Mesenchymal stem cell (in vitro differentiated cells and primary cell): ENCODE measurements at regions not wholly inside any gene's neighbourhood (a gene's known extent, or its start where the extent isn't known, plus 50 kb on each side); places are given as distances from the start of the nearest gene placed in this dataset.

Source experiments
- DNase-seq: peaks from one replicate; pipeline ENCODE4 v3.0.0-alpha.2; 2013
- H2AFZ ChIP-seq: one replicate; pipeline ENCODE4 v1.6.1; 2013; ENCODE audit warnings: low read depth, mild to moderate bottlenecking, control low read depth, inconsistent platforms, low read length, moderate library complexity
- H2AK5ac ChIP-seq: 2 replicates; pipeline ENCODE4 v1.6.1; 2013; ENCODE audit warnings: low read length, moderate library complexity, mild to moderate bottlenecking, inconsistent platforms; ENCODE audit not compliant: severe bottlenecking
- H2BK120ac ChIP-seq: one replicate; pipeline ENCODE4 v1.6.1; 2013; ENCODE audit warnings: low read depth, mild to moderate bottlenecking, inconsistent platforms, low read length, moderate library complexity
- H2BK12ac ChIP-seq, 2 experiments: one replicate each; pipeline ENCODE4 v1.6.1; 2013; ENCODE audit warnings: inconsistent platforms in 2 of 2, low read length in 2 of 2, mild to moderate bottlenecking in 2 of 2, moderate library complexity in 2 of 2, control low read depth in 1 of 2
- H2BK15ac ChIP-seq: one replicate; pipeline ENCODE4 v1.6.1; 2013; ENCODE audit warnings: mild to moderate bottlenecking, low read depth, inconsistent platforms; ENCODE audit not compliant: poor library complexity, severe bottlenecking
- H2BK5ac ChIP-seq: 2 replicates; pipeline ENCODE4 v1.6.1; 2013; ENCODE audit warnings: low read depth, mild to moderate bottlenecking, low read length, control low read depth, inconsistent platforms; ENCODE audit not compliant: poor library complexity, severe bottlenecking
- H3K14ac ChIP-seq, 2 experiments: one replicate each; pipeline ENCODE4 v1.6.1; 2013; ENCODE audit warnings: inconsistent platforms in 2 of 2, low read length in 2 of 2, control low read depth in 1 of 2, mild to moderate bottlenecking in 1 of 2, moderate library complexity in 1 of 2
- H3K18ac ChIP-seq, 2 experiments: one replicate each; pipeline ENCODE4 v1.6.1; 2013; ENCODE audit warnings: inconsistent platforms in 2 of 2, low read length in 2 of 2, control low read depth in 1 of 2, low read depth in 1 of 2, mild to moderate bottlenecking in 1 of 2
- H3K23ac ChIP-seq, 2 experiments: one replicate each; pipeline ENCODE4 v1.6.1; 2013; ENCODE audit warnings: inconsistent platforms in 2 of 2, low read length in 2 of 2, mild to moderate bottlenecking in 2 of 2, moderate library complexity in 2 of 2, control low read depth in 1 of 2
- H3K27ac ChIP-seq: 2 replicates; pipeline ENCODE4 v1.5.1; 2013; ENCODE audit warnings: mild to moderate bottlenecking, moderate library complexity, low read length, control low read depth, inconsistent platforms; ENCODE audit not compliant: poor library complexity, severe bottlenecking
- H3K27me3 ChIP-seq, 2 experiments: 2 replicates each; pipeline versions ENCODE4 v1.6.1 to v1.7.0; 2013; ENCODE audit warnings: low read length in 2 of 2, mild to moderate bottlenecking in 2 of 2, moderate library complexity in 2 of 2, control low read depth in 1 of 2, inconsistent platforms in 1 of 2; ENCODE audit not compliant: control insufficient read depth in 1 of 2, insufficient read depth in 1 of 2
- H3K36me3 ChIP-seq, 2 experiments: 2 replicates each; pipeline versions ENCODE4 v1.6.1 to v1.7.0; 2013; ENCODE audit warnings: low read length in 2 of 2, control low read depth in 1 of 2, inconsistent platforms in 1 of 2, low read depth in 1 of 2, mild to moderate bottlenecking in 1 of 2; ENCODE audit not compliant: insufficient read depth in 2 of 2, control insufficient read depth in 1 of 2
- H3K4ac ChIP-seq, 2 experiments: one replicate each; pipeline ENCODE4 v1.6.1; 2013; ENCODE audit warnings: inconsistent platforms in 2 of 2, low read length in 2 of 2, mild to moderate bottlenecking in 2 of 2, moderate library complexity in 2 of 2, control low read depth in 1 of 2, low read depth in 1 of 2
- H3K4me1 ChIP-seq: 2 replicates; pipeline ENCODE4 v1.6.1; 2013; ENCODE audit warnings: low read depth, low read length, control low read depth; ENCODE audit not compliant: control insufficient read depth, insufficient read depth
- H3K4me2 ChIP-seq: 2 replicates; pipeline ENCODE4 v1.6.1; 2013; ENCODE audit warnings: low read length, mild to moderate bottlenecking, inconsistent platforms; ENCODE audit not compliant: poor library complexity, severe bottlenecking
- H3K4me3 ChIP-seq, 2 experiments: 2 replicates each; pipeline versions ENCODE4 v1.5.1 to v1.7.0; 2013; ENCODE audit warnings: low read length in 2 of 2, mild to moderate bottlenecking in 2 of 2, control low read depth in 1 of 2, low read depth in 1 of 2; ENCODE audit not compliant: insufficient read depth in 1 of 2
- H3K79me1 ChIP-seq: replicated peaks from 2 replicates; pipeline ENCODE4 v1.6.1; 2013; ENCODE audit warnings: mild to moderate bottlenecking, control low read depth, low read length, inconsistent platforms; ENCODE audit not compliant: poor library complexity, severe bottlenecking
- H3K9ac ChIP-seq: 2 replicates; pipeline ENCODE4 v1.7.0; 2013; ENCODE audit warnings: mild to moderate bottlenecking, low read length, moderate library complexity
- H3K9me3 ChIP-seq: 2 replicates; pipeline ENCODE4 v1.7.0; 2013; ENCODE audit warnings: mild to moderate bottlenecking, low read length; ENCODE audit not compliant: control insufficient read depth
- H4K8ac ChIP-seq: one replicate; pipeline ENCODE4 v1.6.1; 2013; ENCODE audit warnings: inconsistent platforms, mild to moderate bottlenecking, low read length, moderate library complexity
- H4K91ac ChIP-seq: one replicate; pipeline ENCODE4 v1.6.1; 2013; ENCODE audit warnings: mild to moderate bottlenecking, low read length, inconsistent platforms
- WGBS: methylation state at CpG from one replicate; pipeline ENCODE4 v1.1.7; 2013; ENCODE audit warnings: mixed read lengths; 5-methylcytosine and 5-hydroxymethylcytosine counted together

- Histone ChIP-seq H4K91ac (no peak overlapping the region), H3K4me3 (no peak overlapping the region), H3K4ac (no peak overlapping the region), H3K27me3 (no peaks in the 10 kb centered on the region), H3K9ac (no peak overlapping the region), H2BK12ac (no peak overlapping the region), H3K18ac (peak overlapping the region in 1 of 2 experiments; percentile 77), H3K79me1 (no peaks in the 10 kb centered on the region), H3K14ac (no peak overlapping the region), H2AK5ac (no peak overlapping the region), H3K23ac (no peak overlapping the region), H2BK5ac (no peak overlapping the region), H2AFZ (no peak overlapping the region), H3K4me1 (peaks cover 2% of the 10 kb centered on the region), H2BK120ac (no peak overlapping the region), H2BK15ac (no peak overlapping the region), H3K9me3 (no peaks in the 10 kb centered on the region), H4K8ac (no peak overlapping the region), H3K36me3 (no peaks in the 10 kb centered on the region), H3K27ac (no peak overlapping the region), H3K4me2 (no peak overlapping the region)
- WGBS: 92% methylated on average over 2 of the region's 3 CpGs
- no peak for DNase-seq
These were observed 279.5 kb downstream of the ANKRD50 start for GRCh38 chr4:124433044-124433443.

GRCh38 chr4:124433500-124433899, 279.0 kb downstream of the ANKRD50 start:
- Histone ChIP-seq H4K91ac (no peak overlapping the region), H3K4me1 (peaks cover 2% of the 10 kb centered on the region), H3K27ac (no peak overlapping the region), H4K8ac (no peak overlapping the region), H3K4ac (no peak overlapping the region), H2BK5ac (no peak overlapping the region), H3K18ac (peak overlapping the region in 1 of 2 experiments; percentile 21), H3K23ac (no peak overlapping the region), H2BK120ac (no peak overlapping the region), H3K9me3 (no peaks in the 10 kb centered on the region), H2BK12ac (peak overlapping the region; percentile 17 to 89), H2BK15ac (no peak overlapping the region), H3K36me3 (no peaks in the 10 kb centered on the region), H2AK5ac (no peak overlapping the region), H3K4me3 (no peak overlapping the region), H3K14ac (no peak overlapping the region), H3K27me3 (no peaks in the 10 kb centered on the region), H3K9ac (no peak overlapping the region), H3K4me2 (no peak overlapping the region), H3K79me1 (no peaks in the 10 kb centered on the region), H2AFZ (no peak overlapping the region)
- peak; percentile 55 for DNase-seq
- WGBS: 72% methylated on average over 8 of the region's 8 CpGs

- Histone ChIP-seq H2BK5ac (no peak overlapping the region), H2BK120ac (no peak overlapping the region), H2AFZ (no peak overlapping the region), H3K79me1 (no peaks in the 10 kb centered on the region), H2AK5ac (no peak overlapping the region), H3K27me3 (no peaks in the 10 kb centered on the region), H3K23ac (no peak overlapping the region), H4K91ac (peak overlapping the region; percentile 83), H3K4me3 (no peak overlapping the region), H3K4me2 (no peak overlapping the region), H3K9me3 (no peaks in the 10 kb centered on the region), H3K14ac (no peak overlapping the region), H2BK12ac (peak overlapping the region; percentile 4 to 67), H3K4ac (no peak overlapping the region), H3K9ac (no peak overlapping the region), H3K18ac (peak overlapping the region in 1 of 2 experiments; percentile 41), H2BK15ac (no peak overlapping the region), H3K36me3 (no peaks in the 10 kb centered on the region), H3K27ac (no peak overlapping the region), H4K8ac (no peak overlapping the region), H3K4me1 (no peaks in the 10 kb centered on the region)
- 80% methylated on average over 2 of the region's 2 CpGs for WGBS
- no peak for DNase-seq
These were observed 277.1 kb downstream of the ANKRD50 start for GRCh38 chr4:124435274-124435950.

- no peaks in the 10 kb centered on the region for H3K9me3 ChIP-seq
- H2AK5ac ChIP-seq: no peak overlapping the region
- H3K27ac ChIP-seq: no peak overlapping the region
- H3K36me3 ChIP-seq: no peaks in the 10 kb centered on the region
- H2BK15ac ChIP-seq: no peak overlapping the region
- no peak overlapping the region for H2AFZ ChIP-seq
- no peak overlapping the region for H2BK12ac ChIP-seq
- no peak overlapping the region for H4K91ac ChIP-seq
- no peak overlapping the region for H2BK120ac ChIP-seq
- no peak for DNase-seq
- no peak overlapping the region for H2BK5ac ChIP-seq
- H3K4me1 ChIP-seq: no peaks in the 10 kb centered on the region
- no peak overlapping the region for H3K18ac ChIP-seq
- H3K79me1 ChIP-seq: no peaks in the 10 kb centered on the region
- H3K23ac ChIP-seq: no peak overlapping the region
- no peak overlapping the region for H3K4me2 ChIP-seq
- H4K8ac ChIP-seq: no peak overlapping the region
- H3K4ac ChIP-seq: no peak overlapping the region
- H3K4me3 ChIP-seq: no peak overlapping the region
- H3K27me3 ChIP-seq: no peaks in the 10 kb centered on the region
- H3K9ac ChIP-seq: no peak overlapping the region
- no peak overlapping the region for H3K14ac ChIP-seq
These were observed 274.6 kb downstream of the ANKRD50 start for GRCh38 chr4:124437853-124438495.
